Peyer's patch (tissue), 4 donors: ENCODE measurements at regions not wholly inside any gene's neighbourhood (a gene's known extent, or its start where the extent isn't known, plus 50 kb on each side); places are given as distances from the start of the nearest gene placed in this dataset.

Experiments used
- CTCF ChIP-seq, 6 experiments: fragments of 450-650 bp in 4 of 6; fragments of 200-600 bp in 2 of 6; sonication (generic) in 1 of 6; IDR thresholded peaks; one replicate each; pipeline ENCODE4 v1.5.1; 2017 to 2019; ENCODE audit warnings: antibody characterized with exemption in 6 of 6, mild to moderate bottlenecking in 3 of 6, moderate library complexity in 1 of 6
- POLR2A ChIP-seq, 2 donors: fragments of 450-650 bp; IDR thresholded peaks; one replicate each; pipeline ENCODE4 v1.5.1; 2017; ENCODE audit warnings: antibody characterized with exemption in 2 of 2, mild to moderate bottlenecking in 2 of 2, moderate library complexity in 2 of 2

- no peak for TF ChIP-seq CTCF (IDR thresholded peaks at IDR 0.05)
- no peak for TF ChIP-seq POLR2A (IDR thresholded peaks at IDR 0.05)
These were observed 216.6 kb upstream of the IL12A start for GRCh38 chr3:159771865-159772611.
